Liver (tissue), 3 donors: ENCODE measurements at regions not wholly inside any gene's neighbourhood (a gene's known extent, or its start where the extent isn't known, plus 50 kb on each side); places are given as distances from the start of the nearest gene placed in this dataset.

ENCODE experiments used
- CTCF ChIP-seq: fragments of 150-350 bp; IDR thresholded peaks from 2 replicates; pipeline ENCODE4 v1.5.1; 2017; ENCODE audit warnings: improper control_type of control experiment, low read depth, low read length; ENCODE audit not compliant: missing input control
- EGR1 ChIP-seq, 2 donors: IDR thresholded peaks; 2 replicates each; pipeline ENCODE4 v1.6.1; 2016 to 2018; ENCODE audit warnings: antibody characterized with exemption in 2 of 2, low read depth in 2 of 2
- RAD21 ChIP-seq, 2 donors: IDR thresholded peaks; 2 replicates each; pipeline ENCODE4 v1.6.1; 2016; ENCODE audit warnings: antibody characterized with exemption in 2 of 2, mild to moderate bottlenecking in 2 of 2
- SP1 ChIP-seq: IDR thresholded peaks from 2 replicates; pipeline ENCODE4 v1.6.1; 2018; ENCODE audit warnings: antibody characterized with exemption, mild to moderate bottlenecking
- TF ChIP-seq, protein P1 (sequence below): IDR thresholded peaks from 2 replicates; pipeline ENCODE4 v1.6.1; 2016; ENCODE audit warnings: antibody characterized with exemption, mild to moderate bottlenecking
- donor health status: healthy.
- donor health status: healthy.

DNA sequence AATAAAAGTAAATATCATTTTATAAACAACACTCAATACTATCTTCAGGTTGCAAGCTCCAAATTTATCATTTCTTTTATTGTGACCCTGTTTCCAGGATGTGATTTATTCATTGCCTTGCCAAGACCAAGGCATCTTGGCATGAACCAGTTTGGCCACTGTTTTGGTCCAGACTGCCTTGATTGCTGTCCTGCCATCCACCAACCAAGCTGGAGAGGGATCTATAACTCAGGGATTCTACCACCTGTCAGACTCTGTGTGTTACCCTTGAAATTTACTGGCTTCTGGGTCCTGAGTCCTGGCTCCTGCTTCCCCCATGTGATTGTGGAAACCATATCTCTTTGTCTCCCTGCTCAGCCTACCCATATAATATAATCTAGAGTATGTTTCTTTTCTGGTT is 343.0 kb downstream of the GPAM start:
- no peak for TF ChIP-seq CTCF
- TF ChIP-seq EGR1 (IDR thresholded peaks at IDR 0.05; ENCODE audit: low read depth in 2 of 2), result no peak
- TF ChIP-seq SP1, result no peak
- TF ChIP-seq RAD21 (IDR thresholded peaks at IDR 0.05), result no peak
- TF ChIP-seq, protein P1, sequence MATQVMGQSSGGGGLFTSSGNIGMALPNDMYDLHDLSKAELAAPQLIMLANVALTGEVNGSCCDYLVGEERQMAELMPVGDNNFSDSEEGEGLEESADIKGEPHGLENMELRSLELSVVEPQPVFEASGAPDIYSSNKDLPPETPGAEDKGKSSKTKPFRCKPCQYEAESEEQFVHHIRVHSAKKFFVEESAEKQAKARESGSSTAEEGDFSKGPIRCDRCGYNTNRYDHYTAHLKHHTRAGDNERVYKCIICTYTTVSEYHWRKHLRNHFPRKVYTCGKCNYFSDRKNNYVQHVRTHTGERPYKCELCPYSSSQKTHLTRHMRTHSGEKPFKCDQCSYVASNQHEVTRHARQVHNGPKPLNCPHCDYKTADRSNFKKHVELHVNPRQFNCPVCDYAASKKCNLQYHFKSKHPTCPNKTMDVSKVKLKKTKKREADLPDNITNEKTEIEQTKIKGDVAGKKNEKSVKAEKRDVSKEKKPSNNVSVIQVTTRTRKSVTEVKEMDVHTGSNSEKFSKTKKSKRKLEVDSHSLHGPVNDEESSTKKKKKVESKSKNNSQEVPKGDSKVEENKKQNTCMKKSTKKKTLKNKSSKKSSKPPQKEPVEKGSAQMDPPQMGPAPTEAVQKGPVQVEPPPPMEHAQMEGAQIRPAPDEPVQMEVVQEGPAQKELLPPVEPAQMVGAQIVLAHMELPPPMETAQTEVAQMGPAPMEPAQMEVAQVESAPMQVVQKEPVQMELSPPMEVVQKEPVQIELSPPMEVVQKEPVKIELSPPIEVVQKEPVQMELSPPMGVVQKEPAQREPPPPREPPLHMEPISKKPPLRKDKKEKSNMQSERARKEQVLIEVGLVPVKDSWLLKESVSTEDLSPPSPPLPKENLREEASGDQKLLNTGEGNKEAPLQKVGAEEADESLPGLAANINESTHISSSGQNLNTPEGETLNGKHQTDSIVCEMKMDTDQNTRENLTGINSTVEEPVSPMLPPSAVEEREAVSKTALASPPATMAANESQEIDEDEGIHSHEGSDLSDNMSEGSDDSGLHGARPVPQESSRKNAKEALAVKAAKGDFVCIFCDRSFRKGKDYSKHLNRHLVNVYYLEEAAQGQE, result no peak
